SH-SY5Y (cell line): ENCODE measurements at regions not wholly inside any gene's neighbourhood (a gene's known extent, or its start where the extent isn't known, plus 50 kb on each side); places are given as distances from the start of the nearest gene placed in this dataset.

ENCODE experiments used
- GATA2 ChIP-seq: IDR thresholded peaks from 2 replicates; pipeline ENCODE4 v1.6.1; 2011; ENCODE audit warnings: mild to moderate bottlenecking, low read depth, low read length
- GATA3 ChIP-seq: IDR thresholded peaks from 2 replicates; pipeline ENCODE4 v1.6.1; 2011; ENCODE audit warnings: low read depth, mild to moderate bottlenecking, low read length, moderate library complexity

DNA sequence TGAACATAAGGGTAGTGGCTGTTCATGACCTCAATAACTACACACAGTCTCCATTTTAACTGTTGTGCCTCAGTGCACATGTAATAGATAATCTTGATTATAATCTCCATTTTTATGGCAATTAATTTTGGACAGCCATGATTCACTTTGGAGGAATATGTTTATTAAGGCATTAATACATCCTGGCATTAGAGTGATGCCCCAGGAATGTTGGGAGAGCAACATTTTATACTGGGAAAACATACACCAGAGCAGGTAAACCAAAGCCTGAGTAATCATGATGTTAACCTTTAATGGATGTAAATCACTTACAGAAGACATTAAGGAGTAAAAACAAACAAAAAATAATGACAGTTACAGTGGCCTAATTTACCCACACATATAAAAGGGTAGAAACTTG, 886.3 kb upstream of the RAG2 start:
- TF ChIP-seq GATA3 (no peak), GATA2 (no peak)
